SK-N-SH (cell line): ENCODE measurements at regions not wholly inside any gene's neighbourhood (a gene's known extent, or its start where the extent isn't known, plus 50 kb on each side); places are given as distances from the start of the nearest gene placed in this dataset.

Experiments
- CTCF ChIP-seq: fragments of 200-600 bp; sonication (generic); IDR thresholded peaks from 2 replicates; pipeline ENCODE4 v1.6.1; 2017; ENCODE audit warnings: antibody characterized with exemption, mild to moderate bottlenecking, moderate library complexity
- GABPA ChIP-seq: IDR thresholded peaks from 2 replicates; pipeline ENCODE4 v1.4.0; 2012; ENCODE audit warnings: low read depth, mild to moderate bottlenecking
- RAD21 ChIP-seq: IDR thresholded peaks from 2 replicates; pipeline ENCODE4 v1.6.1; 2012; ENCODE audit warnings: mild to moderate bottlenecking, low read length

GRCh38 chrX:79035421-79035820 is 90.2 kb downstream of the P2RY10 start:
- TF ChIP-seq CTCF (no peak), RAD21 (no peak), GABPA (no peak)
